OCI-LY1 (cell line): ENCODE measurements at regions not wholly inside any gene's neighbourhood (a gene's known extent, or its start where the extent isn't known, plus 50 kb on each side); places are given as distances from the start of the nearest gene placed in this dataset.

Experiments used
- CTCF ChIP-seq: fragments of 200-600 bp; sonication (generic), shearing (Covaris generic); IDR thresholded peaks from 2 replicates; pipeline ENCODE4 v1.5.1; 2017; ENCODE audit warnings: mild to moderate bottlenecking, antibody characterized with exemption, low read length, moderate library complexity, mixed read lengths
- EZH2 ChIP-seq: fragments of 200-600 bp; sonication (generic), shearing (Covaris generic); IDR thresholded peaks from 2 replicates; pipeline ENCODE4 v1.8.0; 2017; ENCODE audit warnings: borderline replicate concordance, mixed run types, mild to moderate bottlenecking, antibody characterized with exemption, low read length, moderate library complexity, mixed read lengths

DNA sequence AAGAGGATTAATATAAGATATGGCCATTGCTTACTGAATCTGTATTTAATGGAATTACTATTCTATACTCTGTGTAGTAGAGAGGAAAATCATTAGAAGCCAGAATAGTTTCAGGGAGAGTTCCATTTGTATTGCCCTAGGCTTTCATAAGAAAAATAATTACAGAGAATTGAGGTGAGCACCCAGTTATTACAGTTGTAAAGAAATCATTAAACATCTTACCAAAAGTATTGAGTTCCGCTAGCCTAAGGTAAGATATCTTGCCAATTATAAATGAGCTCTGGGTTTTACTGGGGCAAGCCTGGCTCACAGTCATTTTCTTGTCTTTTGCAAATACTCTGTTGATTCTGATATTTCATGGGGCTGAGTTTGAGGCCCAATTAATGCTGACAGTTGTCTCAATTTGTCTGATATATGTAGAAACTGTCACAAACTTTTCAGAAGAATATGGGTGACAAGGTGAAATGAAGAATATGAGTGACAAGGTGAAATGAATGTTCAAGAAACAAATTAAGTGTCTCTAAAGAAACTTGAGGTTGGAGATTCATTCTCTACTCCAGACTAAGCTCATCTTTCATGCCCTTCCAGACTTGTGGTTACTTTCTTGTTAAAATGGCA is 127.8 kb downstream of the PTGER3 start:
- TF ChIP-seq CTCF (no peak), EZH2 (no peak)
